Glutamatergic neuron (in vitro differentiated cells): ENCODE measurements at regions not wholly inside any gene's neighbourhood (a gene's known extent, or its start where the extent isn't known, plus 50 kb on each side); places are given as distances from the start of the nearest gene placed in this dataset.

Source experiments
- DNase-seq: peaks from one replicate; pipeline ENCODE4 v3.0.0; 2022
- H3K27ac Mint-ChIP-seq: one replicate; pipeline ENCODE4 v1.8.0; 2020; ENCODE audit warnings: mild to moderate bottlenecking, mixed read lengths, inconsistent platforms; ENCODE audit not compliant: unreplicated experiment
- H3K27me3 Mint-ChIP-seq: one replicate; pipeline ENCODE4 v1.8.0; 2020; ENCODE audit warnings: mild to moderate bottlenecking, moderate library complexity, mixed read lengths, inconsistent platforms; ENCODE audit not compliant: unreplicated experiment
- H3K36me3 Mint-ChIP-seq: one replicate; pipeline ENCODE4 v1.8.0; 2020; ENCODE audit warnings: mild to moderate bottlenecking, mixed read lengths, inconsistent platforms; ENCODE audit not compliant: unreplicated experiment
- H3K4me1 Mint-ChIP-seq: one replicate; pipeline ENCODE4 v1.8.0; 2020; ENCODE audit warnings: mild to moderate bottlenecking, low read depth, mixed read lengths, inconsistent platforms; ENCODE audit not compliant: unreplicated experiment
- H3K4me3 Mint-ChIP-seq: one replicate; pipeline ENCODE4 v1.8.0; 2020; ENCODE audit warnings: mild to moderate bottlenecking, mixed read lengths, inconsistent platforms; ENCODE audit not compliant: unreplicated experiment
- H3K9me3 Mint-ChIP-seq: one replicate; pipeline ENCODE4 v1.8.0; 2020; ENCODE audit warnings: mild to moderate bottlenecking, moderate library complexity, mixed read lengths, inconsistent platforms; ENCODE audit not compliant: unreplicated experiment
- CTCF ChIP-seq: fragments of 200-600 bp; sonication (generic); IDR thresholded peaks from one replicate; pipeline ENCODE4 v1.5.0; 2021; ENCODE audit not compliant: partially characterized antibody, unreplicated experiment

- TF ChIP-seq CTCF, result no peak
- no peaks in the 10 kb centered on the region for H3K4me1 Mint-ChIP-seq
- H3K27me3 Mint-ChIP-seq, result no peaks in the 10 kb centered on the region
- no peak overlapping the region for H3K27ac Mint-ChIP-seq
- H3K36me3 Mint-ChIP-seq, result peaks cover 21% of the 10 kb centered on the region
- peaks cover 3% of the 10 kb centered on the region for H3K9me3 Mint-ChIP-seq
- no peak overlapping the region for H3K4me3 Mint-ChIP-seq
- DNase-seq, result no peak
These were observed 661.1 kb downstream of the NPHP4 start for GRCh38 chr1:5331101-5331500.

GRCh38 chr1:5329068-5329739 is 663.0 kb downstream of the NPHP4 start:
- H3K36me3 Mint-ChIP-seq, result peaks cover 21% of the 10 kb centered on the region
- peaks cover 3% of the 10 kb centered on the region for H3K9me3 Mint-ChIP-seq
- no peak overlapping the region for H3K4me3 Mint-ChIP-seq
- no peaks in the 10 kb centered on the region for H3K27me3 Mint-ChIP-seq
- no peak for TF ChIP-seq CTCF
- H3K27ac Mint-ChIP-seq, result no peak overlapping the region
- no peaks in the 10 kb centered on the region for H3K4me1 Mint-ChIP-seq
- DNase-seq, result no peak

- Mint-ChIP-seq H3K36me3 (peaks cover 19% of the 10 kb centered on the region), H3K4me1 (no peaks in the 10 kb centered on the region), H3K9me3 (peaks cover 7% of the 10 kb centered on the region), H3K27ac (no peak overlapping the region), H3K27me3 (no peaks in the 10 kb centered on the region), H3K4me3 (no peak overlapping the region)
- DNase-seq, result no peak
- no peak for TF ChIP-seq CTCF
These were observed 667.3 kb downstream of the NPHP4 start for GRCh38 chr1:5324883-5325282.

- Mint-ChIP-seq H3K9me3 (peaks cover 12% of the 10 kb centered on the region), H3K4me1 (no peaks in the 10 kb centered on the region), H3K27ac (no peak overlapping the region), H3K4me3 (no peak overlapping the region), H3K27me3 (no peaks in the 10 kb centered on the region), H3K36me3 (peaks cover 5% of the 10 kb centered on the region)
- TF ChIP-seq CTCF, result no peak
- no peak for DNase-seq
These were observed 663.9 kb downstream of the AJAP1 start for GRCh38 chr1:5318143-5318816.

- H3K36me3 Mint-ChIP-seq, result peaks cover 5% of the 10 kb centered on the region
- DNase-seq, result no peak
- H3K9me3 Mint-ChIP-seq, result peaks cover 12% of the 10 kb centered on the region
- no peak for TF ChIP-seq CTCF
- H3K4me1 Mint-ChIP-seq, result no peaks in the 10 kb centered on the region
- H3K27ac Mint-ChIP-seq, result no peak overlapping the region
- H3K27me3 Mint-ChIP-seq, result no peaks in the 10 kb centered on the region
- no peak overlapping the region for H3K4me3 Mint-ChIP-seq
These were observed 663.0 kb downstream of the AJAP1 start for GRCh38 chr1:5317391-5317790.
